ENCODE measurements at regions not wholly inside any gene's neighbourhood (a gene's known extent, or its start where the extent isn't known, plus 50 kb on each side); places are given as distances from the start of the nearest gene placed in this dataset.
"Not testable (repeated sequence)": the region's sequence is repeated elsewhere in the genome, so short reads cannot be mapped to it uniquely, and the experiment has no call there.

- H3K27ac ChIP-seq (replicated peaks): no peak overlapping the region
- H3K4me3 ChIP-seq: no peak overlapping the region
- no peaks in the 10 kb centered on the region for H3K4me1 ChIP-seq
- H3K27me3 ChIP-seq (ENCODE audit: low read depth): peaks cover 6% of the 10 kb centered on the region
- DNase-seq: no peak
- no peak for TF ChIP-seq CTCF (IDR thresholded peaks at IDR 0.05; ENCODE audit: borderline replicate concordance)
- no peaks in the 10 kb centered on the region for H3K9me3 ChIP-seq (replicated peaks)
- intact Hi-C loops (cut with micrococcal nuclease): no loop called here
- H3K36me3 ChIP-seq: no peaks in the 10 kb centered on the region
Observed at GRCh38 chr13:87810920-87811344, 139.8 kb downstream of the SLITRK5 start.

GRCh38 chr13:87814403-87814802 is 143.2 kb downstream of the SLITRK5 start:
- H3K36me3 ChIP-seq: no peaks in the 10 kb centered on the region
- DNase-seq: no peak
- intact Hi-C loops (cut with micrococcal nuclease): no loop called here
- H3K9me3 ChIP-seq (replicated peaks): no peaks in the 10 kb centered on the region
- no peaks in the 10 kb centered on the region for H3K4me1 ChIP-seq
- TF ChIP-seq CTCF (IDR thresholded peaks at IDR 0.05; ENCODE audit: borderline replicate concordance): no peak
- H3K27ac ChIP-seq (replicated peaks): no peak overlapping the region
- H3K27me3 ChIP-seq (ENCODE audit: low read depth): peaks cover 6% of the 10 kb centered on the region
- no peak overlapping the region for H3K4me3 ChIP-seq

- Histone ChIP-seq H3K9me3 (replicated peaks) (no peaks in the 10 kb centered on the region), H3K4me3 (no peak overlapping the region), H3K4me1 (no peaks in the 10 kb centered on the region), H3K36me3 (no peaks in the 10 kb centered on the region), H3K27ac (replicated peaks) (no peak overlapping the region), H3K27me3 (ENCODE audit: low read depth) (no peaks in the 10 kb centered on the region)
- intact Hi-C loops (cut with micrococcal nuclease): no loop called here
- TF ChIP-seq CTCF (IDR thresholded peaks at IDR 0.05; ENCODE audit: borderline replicate concordance): no peak
- DNase-seq: no peak
Observed at GRCh38 chr13:87820241-87820640, 149.1 kb downstream of the SLITRK5 start.

GRCh38 chr13:87821512-87821911 is 150.3 kb downstream of the SLITRK5 start:
- TF ChIP-seq CTCF (IDR thresholded peaks at IDR 0.05; ENCODE audit: borderline replicate concordance): no peak
- Histone ChIP-seq H3K27me3 (ENCODE audit: low read depth) (no peaks in the 10 kb centered on the region), H3K36me3 (no peaks in the 10 kb centered on the region), H3K4me3 (no peak overlapping the region), H3K9me3 (replicated peaks) (no peaks in the 10 kb centered on the region), H3K27ac (replicated peaks) (no peak overlapping the region), H3K4me1 (no peaks in the 10 kb centered on the region)
- intact Hi-C loops (cut with micrococcal nuclease): no loop called here
- no peak for DNase-seq

GRCh38 chr13:87826301-87826700 is 155.1 kb downstream of the SLITRK5 start:
- DNase-seq; H3K27me3 ChIP-seq (ENCODE audit: low read depth); H3K27ac ChIP-seq (replicated peaks); H3K4me1 ChIP-seq; H3K9me3 ChIP-seq (replicated peaks); H3K36me3 ChIP-seq; intact Hi-C loops (cut with micrococcal nuclease); H3K4me3 ChIP-seq: not testable (repeated sequence)

- Histone ChIP-seq H3K4me3 (no peak overlapping the region), H3K36me3 (no peaks in the 10 kb centered on the region), H3K27me3 (ENCODE audit: low read depth) (no peaks in the 10 kb centered on the region), H3K27ac (replicated peaks) (no peak overlapping the region), H3K4me1 (no peaks in the 10 kb centered on the region), H3K9me3 (replicated peaks) (no peaks in the 10 kb centered on the region)
- no peak for DNase-seq
- intact Hi-C loops (cut with micrococcal nuclease): no loop called here
- TF ChIP-seq CTCF (IDR thresholded peaks at IDR 0.05; ENCODE audit: borderline replicate concordance): no peak
Observed at GRCh38 chr13:87827479-87827878, 156.3 kb downstream of the SLITRK5 start.

Data from left ventricle myocardium inferior (tissue), 1 donor.